HG02884 (cell line): ENCODE measurements at regions not wholly inside any gene's neighbourhood (a gene's known extent, or its start where the extent isn't known, plus 50 kb on each side); places are given as distances from the start of the nearest gene placed in this dataset.
"Not testable (repeated sequence)": the region's sequence is repeated elsewhere in the genome, so short reads cannot be mapped to it uniquely, and the experiment has no call there.

ENCODE experiments used
- ATAC-seq: cut with Tn5 transposase; IDR thresholded peaks from one replicate; pipeline ENCODE4 v1.9.1; 2021; ENCODE audit warnings: mild to moderate bottlenecking, moderate library complexity; ENCODE audit not compliant: unreplicated experiment

DNA sequence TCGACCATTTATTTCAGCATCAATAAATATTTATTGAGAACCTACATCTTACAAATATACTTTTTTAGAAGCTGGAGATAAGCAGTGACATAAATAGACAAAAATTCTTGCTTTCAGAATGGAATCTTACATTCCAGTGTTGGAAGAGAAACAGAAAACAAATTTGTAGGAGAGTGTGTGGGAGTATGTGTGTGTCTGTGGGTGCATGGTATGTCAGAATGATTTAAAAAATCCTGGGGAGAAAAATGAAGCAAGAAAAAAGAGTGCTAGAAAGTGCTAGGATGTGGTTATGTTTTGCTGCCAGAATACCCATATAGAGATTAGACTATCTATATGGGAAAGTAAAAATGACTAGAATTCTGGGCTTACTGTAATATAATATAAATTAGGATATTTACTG is 561.7 kb upstream of the SGO1 start:
- no peak for ATAC-seq

DNA sequence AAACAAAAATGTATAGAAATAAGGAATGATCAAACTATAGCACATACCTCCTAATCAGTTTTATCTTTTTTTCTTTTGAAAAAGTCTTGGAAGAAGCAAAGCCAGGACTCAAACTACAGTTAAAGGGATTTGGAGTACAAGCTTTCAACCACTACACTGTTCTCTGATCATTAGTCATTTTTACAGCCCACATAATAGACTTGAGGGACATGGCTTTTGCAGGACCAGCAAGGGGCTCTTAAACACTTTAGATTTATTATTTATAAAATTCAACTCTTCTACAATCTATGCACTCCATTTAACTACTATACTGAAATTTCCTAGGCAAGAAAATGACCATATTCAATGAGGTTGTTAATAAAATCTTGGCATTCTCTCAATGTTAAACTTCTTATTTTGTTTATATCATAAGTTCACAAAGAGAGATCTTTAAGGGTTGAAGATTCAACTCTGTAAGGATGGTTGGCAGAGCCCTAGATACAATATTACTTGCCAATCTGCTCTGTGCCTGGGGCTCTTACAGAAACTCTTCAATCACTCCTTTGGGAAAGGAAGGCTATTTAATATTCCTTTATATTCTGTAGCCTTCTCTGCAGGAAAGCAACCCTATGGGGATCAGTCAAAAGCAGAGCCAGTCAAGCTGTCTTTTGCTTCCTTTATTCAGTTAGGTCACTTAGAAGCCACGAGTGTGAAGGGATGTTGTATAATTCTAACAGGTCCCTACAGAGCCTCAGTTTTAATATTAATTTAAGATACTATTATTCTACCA is 557.7 kb upstream of the SGO1 start:
- ATAC-seq: no peak

DNA sequence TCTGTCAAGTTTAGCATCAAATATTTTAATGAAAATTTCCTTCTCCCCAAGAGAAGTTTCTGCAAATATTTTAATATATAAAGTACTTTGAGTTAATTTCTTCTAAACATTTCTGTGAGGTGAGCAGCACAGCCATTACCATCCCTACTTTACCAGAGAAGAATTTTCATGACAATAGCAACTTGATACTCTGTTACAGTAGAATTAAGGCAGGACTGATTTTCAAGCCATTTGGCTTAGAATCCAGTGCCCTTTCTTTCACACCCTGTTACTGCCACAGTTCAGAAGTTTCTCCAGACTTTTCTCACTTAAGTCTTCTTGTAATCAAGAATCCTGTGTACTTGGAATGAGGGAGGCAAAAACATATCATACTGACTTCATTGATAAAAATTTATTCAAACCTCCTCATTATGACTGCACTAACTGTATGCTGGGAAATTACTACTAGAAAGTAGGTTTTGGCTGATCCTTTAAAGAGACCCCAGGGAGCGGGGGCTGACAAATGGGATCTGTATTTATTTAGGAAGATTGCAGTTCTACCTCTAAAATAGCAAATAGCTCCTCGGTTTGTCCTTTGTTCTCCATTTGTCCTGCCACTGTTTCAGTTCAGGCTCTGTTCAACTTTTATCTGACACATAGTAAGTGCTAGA is 557.0 kb upstream of the SGO1 start:
- ATAC-seq: no peak

DNA sequence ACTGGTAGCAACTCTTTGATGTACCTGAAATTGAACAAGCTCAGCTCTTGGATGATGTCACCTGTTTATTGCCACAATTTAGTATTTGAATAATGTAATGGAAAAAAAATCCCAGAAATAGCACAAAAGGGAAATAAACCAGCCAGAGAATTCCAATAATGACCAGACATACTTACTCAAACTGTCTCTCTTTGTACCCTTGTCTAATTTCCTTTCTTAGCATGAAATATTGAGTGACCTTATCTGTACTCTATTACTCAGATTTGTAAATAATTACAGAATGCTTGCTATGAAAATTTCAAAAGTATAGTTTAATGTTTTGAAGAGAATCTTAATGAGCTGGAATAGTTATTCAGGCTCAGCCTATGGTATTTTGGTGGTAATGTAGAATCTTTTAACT is 555.4 kb upstream of the SGO1 start:
- no peak for ATAC-seq

DNA sequence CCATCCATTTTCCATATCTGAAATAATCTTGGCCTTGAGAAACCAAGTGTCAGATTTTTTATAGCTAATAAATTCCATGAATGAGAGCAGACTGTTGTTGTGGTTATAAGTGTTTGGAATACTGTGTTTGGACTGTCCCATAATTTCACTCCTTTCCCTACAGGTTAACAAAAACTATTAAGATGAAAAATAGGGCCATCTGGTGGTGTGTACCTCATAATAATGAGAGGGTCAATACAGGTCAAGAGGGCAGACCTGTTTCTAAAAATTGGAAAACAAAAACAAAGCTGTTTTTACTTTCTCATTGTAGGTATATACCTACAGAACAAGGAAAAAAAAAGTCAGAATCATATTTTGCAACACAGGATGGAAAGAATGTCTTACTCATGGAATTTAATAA is 553.8 kb upstream of the SGO1 start:
- ATAC-seq: no peak

DNA sequence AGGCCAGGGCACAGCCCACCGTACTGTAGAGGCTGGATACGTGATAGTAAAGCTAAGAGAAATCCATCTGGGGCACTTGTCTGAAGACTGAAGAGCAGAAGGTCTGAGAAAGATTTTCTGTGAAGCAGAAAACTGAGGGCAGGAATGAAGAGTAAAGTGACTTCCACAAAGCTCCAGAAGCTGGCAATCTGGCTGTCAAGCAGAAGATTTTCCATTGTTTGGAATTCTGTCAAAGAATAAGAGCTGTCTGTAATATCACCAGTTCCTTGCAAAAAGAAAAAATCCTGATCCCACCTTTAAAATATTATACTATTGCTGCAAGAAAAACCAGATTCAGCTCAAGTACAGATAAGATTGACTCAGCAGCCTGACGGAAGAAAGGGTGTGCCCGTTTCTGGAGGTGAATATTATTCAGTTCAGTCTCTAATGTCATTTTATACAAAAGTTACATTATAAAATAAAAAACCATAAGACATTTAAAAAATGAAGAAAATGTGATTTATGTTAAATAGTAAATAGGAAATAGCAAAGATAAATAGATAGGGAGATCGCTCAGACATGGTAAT is 550.4 kb upstream of the SGO1 start:
- ATAC-seq: no peak

DNA sequence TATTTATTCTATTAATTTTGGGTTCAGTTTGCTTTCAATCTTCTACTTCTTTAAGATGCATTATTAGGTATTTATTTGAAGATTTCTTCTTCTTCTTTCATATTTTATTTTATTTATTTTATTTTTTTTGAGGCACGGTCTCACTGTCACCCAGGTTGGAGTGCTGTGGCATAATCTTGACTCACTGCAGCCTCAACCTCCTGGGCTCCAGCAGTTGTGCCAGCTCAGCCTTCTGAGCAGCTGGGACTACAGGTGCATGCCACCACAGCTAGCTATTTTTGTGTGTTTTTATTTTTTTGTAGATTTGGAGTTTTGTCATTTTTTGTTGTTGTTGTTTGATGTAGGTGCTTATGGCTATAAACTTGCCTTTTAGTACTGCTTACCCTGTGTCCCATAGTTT is 543.2 kb upstream of the SGO1 start:
- ATAC-seq: no peak

DNA sequence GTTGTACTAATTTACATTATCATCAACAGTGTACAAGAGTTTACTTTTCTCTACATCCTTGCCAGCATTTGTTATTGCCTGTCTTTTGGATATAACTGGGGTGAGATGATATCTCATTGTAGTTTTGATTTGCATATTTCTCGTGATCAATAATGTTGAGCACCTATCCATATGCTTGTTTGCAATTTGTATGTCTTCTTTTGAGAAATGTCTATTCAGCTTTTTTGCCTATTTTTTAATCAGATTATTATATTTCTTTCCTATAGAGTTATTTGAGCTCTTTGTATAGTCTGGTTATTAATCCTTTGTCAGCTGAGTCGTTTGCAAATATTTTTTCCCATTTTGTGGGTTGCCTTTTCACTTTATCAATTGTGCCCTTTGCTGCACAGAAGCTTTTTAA is 540.8 kb upstream of the SGO1 start:
- no peak for ATAC-seq

DNA sequence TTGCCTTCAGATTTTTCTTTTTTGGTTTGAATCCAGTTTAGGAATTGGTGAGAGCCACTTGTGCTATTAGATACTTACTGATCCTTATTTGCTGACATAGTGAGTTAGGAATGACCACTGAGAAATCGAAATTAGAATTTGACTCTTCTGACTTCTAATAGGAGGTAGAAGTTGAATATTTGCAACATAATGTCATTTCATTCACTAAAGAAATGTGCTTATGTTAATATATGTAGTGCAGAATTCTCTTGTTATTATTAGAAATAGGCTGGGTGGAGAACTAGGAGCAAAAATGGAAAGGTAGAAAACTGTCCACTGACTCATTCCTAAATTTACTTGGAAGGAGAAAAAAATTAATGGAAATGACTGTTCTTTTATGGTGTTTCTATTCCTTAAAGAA is 538.2 kb upstream of the SGO1 start:
- no peak for ATAC-seq

DNA sequence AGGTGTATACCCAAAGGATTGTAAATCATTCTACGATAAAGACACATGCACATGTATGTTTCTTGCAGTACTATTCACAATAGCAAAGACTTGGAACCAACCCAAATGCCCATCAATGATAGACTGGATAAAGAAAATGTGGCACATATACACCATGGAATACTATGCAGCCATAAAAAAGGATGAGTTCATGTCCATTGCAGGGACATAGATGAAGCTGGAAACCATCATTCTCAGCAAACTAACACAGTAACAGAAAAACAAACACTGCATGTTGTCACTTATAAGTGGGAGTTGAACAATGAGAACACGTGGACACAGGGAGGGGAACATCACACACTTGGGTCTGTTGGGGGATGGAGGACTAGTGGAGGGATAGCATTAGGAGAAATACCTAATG is 530.4 kb upstream of the SGO1 start:
- not testable (repeated sequence) for ATAC-seq

DNA sequence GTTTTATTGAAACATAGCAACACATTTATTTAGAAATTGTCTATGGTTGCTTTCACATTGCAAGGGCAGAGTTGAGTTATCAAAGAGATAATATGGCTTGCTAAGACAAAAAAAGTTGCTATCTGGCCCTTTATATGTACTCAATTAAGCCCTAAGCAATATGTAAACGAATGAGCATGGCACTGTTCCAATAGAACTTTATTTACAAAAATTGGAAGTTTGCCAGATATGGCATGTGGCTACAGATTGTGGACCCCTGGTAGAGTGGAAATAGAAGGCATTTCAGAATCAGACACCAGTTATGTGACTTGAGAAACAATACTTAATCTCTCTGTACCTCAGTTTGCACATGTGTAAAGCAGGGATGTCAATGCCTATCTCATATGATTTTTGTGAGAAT is 515.6 kb upstream of the SGO1 start:
- ATAC-seq: no peak

DNA sequence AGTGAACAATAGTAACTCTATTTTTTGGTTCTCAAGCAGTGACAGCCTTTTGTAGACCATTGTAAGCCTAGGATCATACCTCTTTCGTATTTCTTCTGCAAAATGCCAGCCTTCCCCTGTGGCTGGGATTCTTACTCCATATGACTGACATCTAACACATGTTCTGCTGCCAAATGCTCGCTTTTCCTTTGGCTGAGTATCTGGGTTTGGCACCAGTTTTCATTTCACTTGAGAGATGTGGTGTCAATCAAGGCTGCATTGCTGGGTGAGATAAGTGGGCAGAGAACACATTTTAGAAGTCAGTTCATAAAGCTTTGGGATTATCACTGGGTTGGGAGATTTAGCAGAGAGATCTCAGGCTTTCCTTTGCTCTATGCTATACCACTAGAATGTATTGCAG is 514.7 kb upstream of the SGO1 start:
- ATAC-seq: no peak

DNA sequence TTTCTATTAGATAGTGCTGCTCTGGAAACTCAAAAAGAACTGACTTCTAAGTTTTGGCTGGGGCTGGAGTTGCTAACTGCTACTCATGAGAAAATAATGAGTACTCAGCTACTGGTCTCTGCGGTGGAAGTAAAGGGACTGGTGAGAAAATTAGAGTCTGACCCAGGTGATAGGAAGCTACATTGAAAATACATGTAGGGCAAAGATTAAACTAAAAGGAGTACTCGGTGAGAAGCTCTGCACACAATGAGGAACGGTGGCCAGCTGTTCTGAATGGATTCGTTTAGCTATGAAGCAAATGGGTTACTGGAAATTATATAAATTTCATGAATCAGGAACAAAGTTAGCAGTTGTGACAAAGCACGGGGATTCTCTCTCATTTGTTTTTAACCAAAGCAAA is 512.9 kb upstream of the SGO1 start:
- ATAC-seq: no peak

DNA sequence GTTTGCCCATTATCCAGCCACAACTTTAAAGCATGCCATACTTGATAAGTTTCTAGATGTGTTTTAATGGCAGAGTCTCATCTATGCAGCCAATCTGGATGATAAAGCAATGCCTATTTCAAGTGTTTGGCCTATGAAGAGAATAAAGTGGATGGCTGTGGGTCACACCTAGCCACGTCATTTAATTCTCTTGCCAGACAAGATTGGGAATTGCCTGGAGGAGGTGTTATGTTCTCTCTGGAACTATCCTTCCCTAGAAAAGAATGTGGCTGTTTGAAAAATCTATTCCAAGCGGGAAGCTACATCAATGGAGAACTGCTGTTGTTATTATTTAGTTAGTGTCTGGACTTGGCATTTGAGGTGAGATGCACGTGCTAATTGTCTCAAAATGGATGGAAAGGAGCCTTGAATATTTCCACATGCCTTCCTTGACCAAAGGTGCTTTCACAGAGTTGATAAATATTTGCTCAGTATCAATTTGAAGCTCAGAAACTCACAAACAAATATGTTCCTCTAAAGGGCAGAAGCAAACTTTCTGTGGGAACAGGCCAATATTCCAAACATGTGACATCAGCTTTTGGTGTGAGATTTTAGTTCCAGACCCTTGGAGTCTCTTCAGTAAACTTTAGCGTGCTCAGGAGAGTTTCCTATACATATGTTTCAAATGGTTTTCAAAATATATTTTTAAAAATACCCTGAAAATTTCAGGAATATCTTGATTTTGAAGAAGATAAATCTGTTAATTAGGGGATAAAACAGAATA is 510.6 kb upstream of the SGO1 start:
- no peak for ATAC-seq

DNA sequence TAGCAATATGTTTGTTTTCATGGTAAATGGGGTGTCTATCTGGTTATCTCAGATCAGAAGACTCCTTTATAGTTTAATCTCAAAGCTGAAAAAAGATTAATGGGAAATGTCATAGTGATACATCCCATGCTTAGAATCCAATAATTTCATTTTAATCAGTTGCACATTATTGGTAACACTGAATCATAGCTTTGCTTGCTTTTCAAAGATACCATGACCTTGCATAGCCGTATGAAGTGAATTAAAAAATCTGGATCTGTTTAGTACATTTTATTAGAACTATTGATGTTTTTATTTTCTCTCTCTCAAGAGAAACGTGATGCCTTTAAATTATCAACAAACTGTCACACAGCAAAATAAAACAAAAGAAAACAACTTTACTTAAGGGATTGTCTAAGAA is 506.7 kb upstream of the SGO1 start:
- ATAC-seq: no peak

DNA sequence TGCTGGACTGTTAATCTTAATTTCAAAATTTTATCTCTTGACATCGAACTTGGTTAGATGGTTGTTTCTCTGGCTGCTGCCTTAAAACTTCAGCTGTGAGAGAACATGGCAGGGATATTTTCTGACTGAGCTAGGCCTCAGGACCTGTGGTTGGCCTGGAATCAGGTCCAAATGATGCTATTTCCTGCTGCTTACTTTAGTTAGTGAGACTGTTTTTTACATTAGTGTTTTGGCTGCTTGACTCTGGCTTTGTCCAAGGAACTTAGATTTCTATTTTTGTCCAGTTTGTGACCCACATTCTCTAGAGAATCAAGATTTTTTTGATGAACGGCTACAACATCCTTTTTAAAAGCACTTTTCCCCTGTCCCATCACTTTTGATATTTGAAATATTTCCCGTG is 497.9 kb upstream of the SGO1 start:
- no peak for ATAC-seq

DNA sequence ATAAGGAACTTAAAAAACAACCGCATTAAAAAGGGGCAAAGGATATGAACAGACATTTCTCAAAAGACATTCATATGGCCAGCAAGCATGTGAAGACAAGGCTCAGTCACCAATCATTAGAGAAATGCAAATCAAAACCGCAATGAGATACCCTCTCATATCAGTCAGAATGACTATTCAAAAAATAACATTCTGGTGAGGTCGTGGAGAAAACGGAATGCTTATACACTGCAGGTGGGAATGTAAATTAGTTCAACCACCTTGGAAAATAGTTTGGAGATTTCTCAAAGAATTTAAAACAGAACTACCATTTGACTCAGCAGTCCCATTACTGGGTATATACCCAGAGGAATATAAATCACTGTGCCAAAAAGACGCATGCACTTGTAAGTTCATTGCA is 496.6 kb upstream of the SGO1 start:
- ATAC-seq: no peak

DNA sequence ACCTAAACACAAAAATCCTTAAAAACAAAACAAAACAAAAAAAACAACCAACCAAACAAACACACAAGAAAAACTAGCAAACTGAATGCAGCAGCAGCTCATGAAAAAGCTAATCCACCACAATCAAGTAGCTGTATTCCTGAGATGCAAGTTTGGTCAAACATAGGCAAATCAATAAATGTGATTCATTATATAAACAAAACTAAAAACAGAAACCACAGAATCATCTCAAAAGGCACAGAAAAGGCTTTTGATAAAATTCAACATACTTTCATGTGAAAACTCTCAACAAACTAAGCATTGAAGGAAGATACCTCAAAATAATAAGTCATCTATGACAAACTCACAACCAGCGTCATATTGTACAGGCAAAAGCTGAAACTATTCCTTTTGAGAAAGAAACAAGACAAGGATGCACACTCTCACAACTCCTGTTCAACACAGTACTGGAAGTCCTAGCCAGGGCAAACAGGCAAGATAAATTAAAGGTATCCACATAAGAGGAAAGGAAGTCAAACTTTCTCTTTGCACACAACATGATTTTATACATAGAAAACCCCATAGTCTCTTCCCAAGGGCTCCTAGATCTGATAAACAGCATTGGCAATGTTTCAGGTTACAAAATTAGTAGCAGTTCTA is 495.1 kb upstream of the SGO1 start:
- ATAC-seq: no peak

DNA sequence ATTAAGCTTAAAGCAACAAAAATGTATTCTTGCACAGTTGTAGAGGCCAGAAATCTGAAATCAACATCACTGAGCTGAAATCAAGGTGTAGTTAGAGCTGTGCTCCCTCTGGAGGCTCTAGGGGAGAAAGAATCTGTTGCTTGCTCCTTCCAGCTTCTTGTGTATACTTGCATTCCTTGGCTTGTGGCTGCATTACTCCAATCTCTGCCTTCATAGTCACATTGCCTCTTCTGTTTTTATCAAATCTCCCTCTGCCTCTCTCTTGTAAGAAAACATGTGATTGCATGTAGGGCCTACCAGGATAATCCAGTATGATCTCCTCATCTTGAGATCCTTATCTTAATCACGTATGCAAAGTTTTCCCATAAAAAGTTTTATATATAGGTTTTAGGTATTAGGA is 487.9 kb upstream of the SGO1 start:
- no peak for ATAC-seq

DNA sequence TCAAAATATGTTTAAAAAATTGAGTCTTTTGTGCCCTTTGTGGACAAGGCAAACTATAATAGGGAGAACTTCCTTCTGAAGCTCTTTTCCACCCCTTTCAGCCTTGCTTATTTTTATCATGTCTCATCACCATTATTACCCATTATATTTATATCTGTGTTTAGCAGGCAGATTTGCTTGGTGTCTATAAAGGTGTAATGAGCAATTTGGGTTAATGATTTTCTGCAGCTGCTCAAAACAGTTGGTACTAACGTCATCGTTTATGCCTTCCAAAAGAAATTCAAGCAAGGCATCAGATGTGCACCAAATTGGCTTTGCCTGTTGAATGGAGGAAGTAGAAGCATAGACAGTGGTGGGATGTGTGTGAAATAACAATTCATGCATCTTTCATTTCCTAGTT is 483.7 kb upstream of the SGO1 start:
- ATAC-seq: no peak

DNA sequence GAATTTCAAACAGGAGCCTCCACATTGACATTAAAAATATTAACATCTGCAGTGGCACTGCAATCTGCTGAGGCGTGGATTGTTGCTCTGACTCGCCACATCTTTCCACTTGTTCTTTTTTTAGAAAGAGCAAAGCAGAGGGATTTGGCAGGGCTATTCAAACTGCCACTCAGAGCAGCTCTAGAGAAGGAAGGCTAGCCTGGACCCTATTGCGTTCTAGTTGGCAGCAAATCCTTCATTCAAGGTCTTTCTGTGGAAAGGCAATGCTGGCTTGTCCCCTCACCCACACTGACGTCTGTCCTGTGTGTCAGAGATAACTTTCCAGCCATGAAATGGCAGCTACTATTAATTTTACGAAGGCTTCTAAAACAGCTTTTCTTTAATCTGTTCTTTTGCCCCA is 483.2 kb upstream of the SGO1 start:
- no peak for ATAC-seq
